ENCODE measurements at regions not wholly inside any gene's neighbourhood (a gene's known extent, or its start where the extent isn't known, plus 50 kb on each side); places are given as distances from the start of the nearest gene placed in this dataset.

GRCh38 chr1:238334170-238334569 is 443.4 kb upstream of the ZP4 start:
- TF ChIP-seq CTCF (IDR thresholded peaks at IDR 0.05) (no peak), POLR2A (IDR thresholded peaks at IDR 0.05) (no peak)
